Osteocyte (in vitro differentiated cells): ENCODE measurements at regions not wholly inside any gene's neighbourhood (a gene's known extent, or its start where the extent isn't known, plus 50 kb on each side); places are given as distances from the start of the nearest gene placed in this dataset.

Source experiments
- DNase-seq: peaks from one replicate; pipeline ENCODE4 v3.0.0; 2021; ENCODE audit warnings: mixed read lengths; ENCODE audit not compliant: unreplicated experiment; ENCODE audit errors: extremely low spot score
- H3K27ac Mint-ChIP-seq: one replicate; pipeline ENCODE4 v1.8.0; 2021; ENCODE audit warnings: mild to moderate bottlenecking, mixed read lengths; ENCODE audit not compliant: unreplicated experiment
- H3K27me3 Mint-ChIP-seq: one replicate; pipeline ENCODE4 v1.8.0; 2021; ENCODE audit warnings: mixed read lengths; ENCODE audit not compliant: unreplicated experiment
- H3K36me3 Mint-ChIP-seq: one replicate; pipeline ENCODE4 v1.8.0; 2021; ENCODE audit warnings: mixed read lengths; ENCODE audit not compliant: unreplicated experiment
- H3K4me1 Mint-ChIP-seq: one replicate; pipeline ENCODE4 v1.8.0; 2021; ENCODE audit warnings: mixed read lengths; ENCODE audit not compliant: unreplicated experiment
- H3K4me3 Mint-ChIP-seq: one replicate; pipeline ENCODE4 v1.8.0; 2021; ENCODE audit warnings: mild to moderate bottlenecking, moderate library complexity, mixed read lengths; ENCODE audit not compliant: unreplicated experiment
- H3K9me3 Mint-ChIP-seq: one replicate; pipeline ENCODE4 v1.8.0; 2021; ENCODE audit warnings: mixed read lengths; ENCODE audit not compliant: unreplicated experiment
- TF ChIP-seq, protein P1 (sequence below): fragments of 200-600 bp; sonication (generic); IDR thresholded peaks from 2 replicates; pipeline ENCODE4 v1.5.0; 2021; ENCODE audit warnings: antibody characterized with exemption, mild to moderate bottlenecking, moderate library complexity

GRCh38 chr17:70256751-70257150 lies 87.4 kb downstream of the KCNJ2 start:
- peaks cover 5% of the 10 kb centered on the region for H3K27me3 Mint-ChIP-seq
- H3K36me3 Mint-ChIP-seq, result no peaks in the 10 kb centered on the region
- no peaks in the 10 kb centered on the region for H3K9me3 Mint-ChIP-seq
- no peak overlapping the region for H3K4me3 Mint-ChIP-seq
- DNase-seq, result no peak
- TF ChIP-seq, protein P1, sequence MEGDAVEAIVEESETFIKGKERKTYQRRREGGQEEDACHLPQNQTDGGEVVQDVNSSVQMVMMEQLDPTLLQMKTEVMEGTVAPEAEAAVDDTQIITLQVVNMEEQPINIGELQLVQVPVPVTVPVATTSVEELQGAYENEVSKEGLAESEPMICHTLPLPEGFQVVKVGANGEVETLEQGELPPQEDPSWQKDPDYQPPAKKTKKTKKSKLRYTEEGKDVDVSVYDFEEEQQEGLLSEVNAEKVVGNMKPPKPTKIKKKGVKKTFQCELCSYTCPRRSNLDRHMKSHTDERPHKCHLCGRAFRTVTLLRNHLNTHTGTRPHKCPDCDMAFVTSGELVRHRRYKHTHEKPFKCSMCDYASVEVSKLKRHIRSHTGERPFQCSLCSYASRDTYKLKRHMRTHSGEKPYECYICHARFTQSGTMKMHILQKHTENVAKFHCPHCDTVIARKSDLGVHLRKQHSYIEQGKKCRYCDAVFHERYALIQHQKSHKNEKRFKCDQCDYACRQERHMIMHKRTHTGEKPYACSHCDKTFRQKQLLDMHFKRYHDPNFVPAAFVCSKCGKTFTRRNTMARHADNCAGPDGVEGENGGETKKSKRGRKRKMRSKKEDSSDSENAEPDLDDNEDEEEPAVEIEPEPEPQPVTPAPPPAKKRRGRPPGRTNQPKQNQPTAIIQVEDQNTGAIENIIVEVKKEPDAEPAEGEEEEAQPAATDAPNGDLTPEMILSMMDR, result no peak
- H3K4me1 Mint-ChIP-seq, result no peaks in the 10 kb centered on the region
- H3K27ac Mint-ChIP-seq, result no peak overlapping the region

DNA sequence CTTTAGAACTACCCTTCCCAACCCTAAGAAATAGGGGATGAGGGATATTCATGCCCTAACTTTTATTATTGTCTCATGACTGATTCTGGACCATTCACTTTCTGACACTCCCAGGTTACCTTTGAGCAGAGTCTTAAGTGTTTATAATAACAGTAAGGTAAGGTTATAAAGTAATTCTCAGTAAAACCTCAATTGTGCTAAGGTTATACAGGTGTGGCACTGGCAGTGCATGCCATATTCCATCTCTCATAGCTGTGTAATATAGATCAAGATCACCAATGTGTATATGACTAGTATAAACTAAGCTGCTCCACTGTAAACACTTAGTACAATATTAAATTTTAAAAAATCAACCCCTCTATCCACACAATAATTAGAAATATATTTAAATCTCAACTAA lies 89.1 kb downstream of the KCNJ2 start:
- Mint-ChIP-seq H3K27ac (no peak overlapping the region), H3K36me3 (no peaks in the 10 kb centered on the region), H3K4me1 (no peaks in the 10 kb centered on the region), H3K4me3 (no peak overlapping the region), H3K9me3 (no peaks in the 10 kb centered on the region), H3K27me3 (peaks cover 5% of the 10 kb centered on the region)
- TF ChIP-seq, protein P1, result no peak
- no peak for DNase-seq

GRCh38 chr17:70259400-70259799 lies 90.1 kb downstream of the KCNJ2 start:
- DNase-seq, result no peak
- no peaks in the 10 kb centered on the region for H3K36me3 Mint-ChIP-seq
- H3K9me3 Mint-ChIP-seq, result no peaks in the 10 kb centered on the region
- H3K4me1 Mint-ChIP-seq, result no peaks in the 10 kb centered on the region
- no peak overlapping the region for H3K4me3 Mint-ChIP-seq
- peaks cover 5% of the 10 kb centered on the region for H3K27me3 Mint-ChIP-seq
- TF ChIP-seq, protein P1, result no peak
- no peak overlapping the region for H3K27ac Mint-ChIP-seq

DNA sequence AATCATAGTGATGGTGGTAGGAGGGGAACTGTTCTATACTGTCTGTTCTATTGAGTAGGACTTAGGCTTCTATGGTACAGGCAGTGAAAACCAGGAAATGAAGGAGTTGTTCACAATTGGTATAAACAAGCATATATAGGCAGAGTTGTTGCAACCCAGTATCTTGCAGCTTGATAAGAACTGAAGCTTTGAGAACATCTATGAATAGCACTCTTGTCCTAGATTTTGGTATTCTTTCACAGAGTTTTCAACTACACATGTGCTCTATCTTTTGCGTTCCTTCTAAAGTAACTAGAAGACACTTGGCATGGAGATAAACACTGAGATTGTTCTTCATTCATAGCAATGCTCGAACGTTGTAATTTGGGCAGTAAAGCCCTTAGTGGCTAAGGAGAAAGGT lies 91.8 kb downstream of the KCNJ2 start:
- Mint-ChIP-seq H3K4me1 (no peaks in the 10 kb centered on the region), H3K36me3 (no peaks in the 10 kb centered on the region), H3K4me3 (no peak overlapping the region), H3K27ac (no peak overlapping the region), H3K27me3 (peaks cover 5% of the 10 kb centered on the region), H3K9me3 (no peaks in the 10 kb centered on the region)
- no peak for DNase-seq
- TF ChIP-seq, protein P1, result no peak

DNA sequence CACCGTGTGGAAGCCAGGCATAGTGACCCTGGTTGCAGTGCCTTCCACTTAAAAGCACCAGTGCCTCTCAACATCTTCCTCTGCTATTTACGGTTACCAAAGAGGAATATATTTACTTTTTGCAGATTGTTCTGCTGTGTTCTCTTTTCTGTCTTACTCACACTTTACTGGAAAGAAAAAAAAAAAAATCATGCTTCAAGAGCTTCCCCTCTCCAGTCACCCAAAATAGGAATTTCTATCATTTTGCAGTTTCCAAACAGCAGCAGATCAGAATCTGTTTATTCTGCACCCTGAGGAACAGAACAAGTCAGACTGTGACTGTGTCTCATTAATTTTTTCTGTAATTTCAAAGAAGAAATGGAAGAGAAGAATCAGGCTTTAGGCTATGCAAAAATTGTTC lies 96.1 kb downstream of the KCNJ2 start:
- no peaks in the 10 kb centered on the region for H3K36me3 Mint-ChIP-seq

More for the DNA sequence above, 96.1 kb downstream of the KCNJ2 start:
- Mint-ChIP-seq H3K27ac (no peak overlapping the region), H3K4me3 (no peak overlapping the region), H3K4me1 (no peaks in the 10 kb centered on the region), H3K9me3 (no peaks in the 10 kb centered on the region), H3K27me3 (peaks cover 2% of the 10 kb centered on the region)
- TF ChIP-seq, protein P1, result no peak
- DNase-seq, result no peak
